HG03135 (cell line): ENCODE measurements at regions not wholly inside any gene's neighbourhood (a gene's known extent, or its start where the extent isn't known, plus 50 kb on each side); places are given as distances from the start of the nearest gene placed in this dataset.

ENCODE experiments used
- ATAC-seq: cut with Tn5 transposase; IDR thresholded peaks from one replicate; pipeline ENCODE4 v1.9.1; 2021; ENCODE audit warnings: mild to moderate bottlenecking, moderate library complexity; ENCODE audit not compliant: unreplicated experiment

DNA sequence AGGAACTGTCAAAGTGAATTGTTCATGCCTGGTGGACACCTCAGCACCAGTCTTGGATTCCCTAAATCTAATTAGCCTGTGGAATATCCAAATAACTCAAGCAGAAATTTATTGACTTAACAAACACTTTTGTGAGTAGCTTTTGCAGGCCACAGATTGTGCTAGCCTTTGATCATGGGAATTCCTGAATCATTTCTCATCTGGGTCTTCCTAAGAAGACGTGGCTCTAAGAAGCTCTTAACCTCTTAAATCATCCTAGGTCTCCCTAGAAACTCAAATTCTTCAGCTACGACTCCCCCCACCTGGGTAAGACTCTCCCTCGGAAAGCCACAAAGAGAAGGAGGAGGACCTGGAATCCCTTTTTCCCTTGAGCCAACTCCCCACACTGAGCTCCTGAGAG is 53.8 kb upstream of the PSEN2 start:
- ATAC-seq = no peak

DNA sequence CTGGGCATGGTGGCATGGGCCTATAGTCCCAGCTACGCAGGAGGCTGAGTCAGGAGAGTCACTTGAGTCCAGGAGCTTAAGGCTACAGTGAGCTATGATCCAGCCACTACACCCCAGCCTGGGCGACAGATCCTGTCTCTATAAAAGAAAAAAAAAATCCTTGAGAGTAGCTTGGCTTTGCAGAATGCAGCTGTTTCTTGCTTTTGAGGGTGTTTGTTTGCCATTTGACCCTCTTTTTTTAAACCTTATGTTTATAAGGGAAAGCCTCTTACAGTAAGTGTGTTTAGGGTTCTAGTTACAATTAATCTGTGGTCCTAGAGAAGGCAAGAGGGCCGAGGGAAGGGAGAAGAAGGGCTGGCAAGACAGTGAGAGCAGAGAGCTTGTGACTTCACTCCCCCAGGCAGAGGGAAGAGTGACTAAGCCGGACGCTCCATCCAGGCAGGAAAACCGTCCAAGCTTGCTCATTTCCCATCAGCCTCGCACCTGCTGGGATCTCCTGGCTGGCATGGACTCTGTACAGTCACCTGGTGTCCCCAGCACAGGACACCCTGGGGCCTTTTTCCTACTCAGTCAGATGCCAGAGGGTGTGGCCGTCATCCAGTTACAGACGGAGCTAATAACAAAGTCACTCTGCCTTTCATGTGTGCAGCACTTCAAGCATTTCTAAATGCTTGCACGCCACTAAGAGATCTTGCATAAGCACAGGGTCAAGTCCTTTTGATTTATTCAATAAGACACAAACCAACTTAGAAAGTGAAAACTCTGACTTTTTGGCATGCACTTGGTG is 55.5 kb upstream of the PSEN2 start:
- no peak for ATAC-seq

DNA sequence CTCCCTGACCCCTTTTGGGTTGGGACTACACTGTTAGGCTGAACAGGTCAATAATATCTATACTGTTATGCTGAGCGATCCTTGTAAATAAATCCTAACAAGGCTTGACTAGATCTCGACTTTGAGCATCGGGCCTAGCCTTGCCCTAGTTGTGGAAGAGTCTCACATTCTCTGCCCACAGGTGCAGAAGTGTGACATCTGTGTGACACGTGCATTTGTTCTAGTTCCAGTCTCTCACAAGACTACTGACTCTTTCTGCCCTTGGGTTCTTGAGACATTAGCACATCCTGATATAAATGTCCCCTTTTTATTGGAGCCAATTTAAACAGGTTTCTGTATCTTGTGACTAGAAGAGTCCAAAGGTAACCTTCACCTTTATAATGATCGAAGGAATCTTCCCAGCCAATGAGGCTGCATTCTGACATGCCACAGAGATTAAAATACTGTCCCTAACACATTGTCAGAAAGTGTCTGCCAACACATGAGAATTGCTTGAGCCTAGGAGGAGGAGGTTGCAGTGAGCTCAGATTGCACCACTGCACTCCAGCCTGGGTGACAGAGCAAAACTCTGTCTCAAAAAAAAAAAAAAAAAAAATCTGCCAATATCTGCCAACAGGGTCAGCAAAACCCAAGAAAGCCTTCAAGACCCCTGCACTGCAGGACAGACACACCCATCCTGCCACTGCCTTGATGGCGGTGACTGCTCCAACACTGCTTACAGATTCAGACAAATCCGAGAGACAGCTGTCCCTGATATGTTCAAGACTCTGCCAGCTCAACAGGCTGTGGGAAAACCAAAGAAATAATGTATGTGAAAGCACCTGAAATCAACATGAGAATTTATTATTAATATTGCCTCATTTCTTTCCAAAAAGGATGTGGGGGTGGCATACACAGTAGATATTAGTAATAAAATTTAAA is 56.5 kb upstream of the PSEN2 start:
- no peak for ATAC-seq

DNA sequence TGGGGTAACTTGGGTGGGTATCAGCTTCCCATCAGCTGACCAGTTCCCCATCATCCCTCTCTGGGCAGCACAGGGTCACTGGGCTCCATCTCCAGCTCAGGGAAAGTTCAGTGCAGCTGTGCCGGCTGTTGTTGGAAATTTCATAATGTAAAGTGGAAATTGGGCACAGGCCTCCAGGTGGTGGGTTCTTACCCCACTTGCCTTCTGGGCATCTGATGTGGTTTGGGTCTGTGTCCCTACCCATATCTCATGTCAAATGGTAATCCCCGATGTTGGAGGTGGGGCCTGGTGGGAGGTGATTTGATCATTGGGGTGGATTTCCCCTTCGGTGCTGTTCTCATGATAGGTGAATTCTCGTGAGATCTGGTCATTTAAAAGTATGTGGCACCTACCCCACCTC is 59.7 kb upstream of the PSEN2 start:
- no peak for ATAC-seq

DNA sequence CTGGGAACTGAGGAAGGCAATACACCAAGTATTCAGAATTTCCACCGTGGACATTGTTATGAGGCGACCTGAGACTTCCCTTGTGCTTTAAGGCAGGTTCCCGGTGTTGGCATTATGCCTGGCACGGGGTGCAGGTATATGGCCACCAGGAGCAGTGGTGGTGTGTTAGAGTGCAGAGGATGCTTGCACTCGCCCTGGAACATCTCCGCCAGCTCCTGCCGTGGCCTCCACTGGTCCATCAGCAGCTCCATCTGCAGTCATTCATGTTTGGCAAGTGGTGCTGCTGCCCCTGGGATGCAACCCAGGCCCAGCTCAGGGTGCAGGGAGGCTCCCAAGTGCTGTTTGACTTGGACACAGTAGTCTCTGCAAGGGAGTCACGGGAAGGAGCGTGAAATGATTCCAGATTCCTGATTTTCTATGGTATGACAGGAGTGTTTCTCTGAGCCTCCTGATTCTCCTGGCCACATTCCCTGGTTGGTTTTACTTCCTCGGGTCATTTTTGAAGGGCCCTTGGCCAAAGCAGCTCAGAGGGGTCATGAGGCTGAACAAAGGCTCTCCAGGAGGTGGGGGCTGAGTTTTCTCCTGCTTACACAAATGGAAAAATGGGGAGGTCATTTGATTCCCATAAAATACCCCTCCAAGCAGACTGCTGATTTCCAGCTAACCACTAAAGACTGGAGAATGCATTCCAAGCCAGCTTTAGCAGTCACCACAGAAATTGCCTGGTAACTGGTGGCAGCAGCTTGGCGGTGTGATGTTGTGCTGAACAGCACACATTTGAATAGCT is 60.4 kb upstream of the PSEN2 start:
- no peak for ATAC-seq

DNA sequence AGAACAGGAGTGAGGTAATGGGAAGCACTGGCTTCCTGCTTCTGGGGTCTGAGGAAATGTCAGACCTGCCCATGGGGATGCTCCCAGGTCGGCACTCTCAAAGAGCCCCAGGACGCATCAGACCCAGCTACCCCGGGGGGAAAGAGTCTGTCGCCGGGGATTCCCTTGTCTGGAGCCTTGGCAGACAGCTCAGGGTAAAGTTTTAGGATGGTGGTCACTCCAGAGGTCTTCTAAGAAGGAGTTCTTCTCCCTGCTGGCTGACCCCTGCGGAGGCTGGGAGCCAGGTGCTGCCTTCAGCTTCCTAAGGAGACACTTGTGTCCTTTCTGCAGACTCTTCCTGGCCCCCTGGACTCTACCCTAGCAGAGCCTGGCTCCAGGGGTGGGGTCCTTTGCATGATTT is 61.9 kb upstream of the PSEN2 start:
- ATAC-seq = no peak

DNA sequence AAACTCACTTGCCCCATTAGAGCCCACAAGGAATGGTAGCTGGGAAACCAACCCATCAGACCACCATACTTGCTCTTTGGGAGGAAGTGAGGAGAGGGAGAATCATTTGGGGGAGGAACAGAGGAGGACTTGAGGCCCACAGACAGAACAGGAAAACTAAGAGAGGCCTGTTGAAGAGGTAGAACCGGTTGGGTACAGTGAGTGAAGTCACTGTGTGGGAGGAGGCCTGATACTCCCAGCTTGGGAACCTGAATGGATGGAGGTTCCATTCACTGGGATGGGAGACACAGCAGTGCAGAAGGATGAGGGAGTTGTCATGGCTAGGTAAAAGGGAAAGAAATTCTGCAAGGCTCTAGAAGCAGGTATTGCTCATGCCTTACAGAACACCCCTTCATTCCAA is 63.4 kb upstream of the PSEN2 start:
- ATAC-seq = no peak

DNA sequence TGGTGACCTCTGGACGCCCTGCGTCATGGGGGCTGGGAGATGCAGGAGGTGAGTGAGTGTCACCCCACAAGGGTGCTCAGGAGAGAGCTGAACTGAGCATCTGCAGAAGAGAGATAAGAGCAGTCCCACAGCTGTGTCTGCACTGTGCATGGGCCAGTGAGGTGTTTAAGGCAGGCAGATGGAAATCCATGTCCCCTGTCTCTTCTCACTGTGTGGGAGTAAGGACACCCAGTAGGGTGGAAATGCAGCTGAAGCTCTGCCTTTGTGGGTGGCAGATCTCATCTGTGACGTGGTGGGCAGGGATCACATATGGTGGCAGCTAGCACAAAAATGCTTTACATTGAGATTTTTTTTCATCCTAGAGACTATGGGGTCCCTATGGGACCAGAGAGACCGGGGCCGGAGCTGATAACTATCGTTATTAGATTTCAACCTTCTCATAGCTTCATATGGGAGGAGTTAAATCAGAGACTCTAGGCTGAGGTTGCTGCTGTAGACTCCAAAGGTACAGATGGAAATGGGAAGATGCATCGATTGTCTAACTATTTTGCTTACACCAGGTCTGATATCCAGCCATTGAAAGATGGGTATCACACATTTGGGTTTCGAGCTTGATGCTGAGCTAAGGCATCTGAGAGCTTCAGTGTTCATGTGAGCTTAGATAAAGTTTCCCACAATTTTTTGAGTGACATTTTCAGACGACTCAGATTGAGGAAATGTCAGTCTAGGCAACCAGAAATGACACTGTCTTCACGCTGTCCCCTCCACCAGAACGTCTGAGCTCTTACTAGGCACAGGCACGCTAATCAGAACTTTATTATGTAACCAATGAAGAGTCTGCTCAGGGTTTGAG is 65.3 kb upstream of the PSEN2 start:
- ATAC-seq = no peak

DNA sequence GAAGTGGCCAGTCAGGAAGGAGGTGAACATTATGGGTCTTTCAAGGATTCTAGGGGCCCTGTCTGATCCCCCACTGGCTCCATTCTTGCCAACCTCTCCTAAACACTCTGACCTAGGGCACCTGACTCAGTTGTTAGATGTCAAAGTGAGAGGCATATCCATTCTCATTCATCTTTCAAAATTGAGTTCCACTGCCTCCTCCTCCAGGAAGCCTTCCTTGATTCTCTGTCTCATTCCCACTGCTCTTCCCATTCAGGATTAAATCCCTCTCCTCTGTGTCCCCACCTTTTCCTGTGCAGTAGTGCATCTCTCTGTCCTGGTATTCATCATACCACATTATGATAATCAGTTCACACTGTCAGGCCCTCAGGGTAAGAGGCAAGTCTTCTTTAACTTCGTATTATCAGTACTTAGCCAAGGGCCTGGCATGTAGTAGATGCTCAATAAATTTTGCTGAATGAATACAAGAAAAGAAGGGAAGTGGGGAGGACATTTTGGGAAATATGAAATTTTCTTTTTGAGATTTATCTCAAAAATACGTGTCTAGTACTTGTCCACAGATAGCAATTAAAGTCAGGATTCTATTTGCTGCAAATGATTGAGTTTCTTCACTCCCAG is 61.8 kb upstream of the ITPKB start:
- no peak for ATAC-seq

DNA sequence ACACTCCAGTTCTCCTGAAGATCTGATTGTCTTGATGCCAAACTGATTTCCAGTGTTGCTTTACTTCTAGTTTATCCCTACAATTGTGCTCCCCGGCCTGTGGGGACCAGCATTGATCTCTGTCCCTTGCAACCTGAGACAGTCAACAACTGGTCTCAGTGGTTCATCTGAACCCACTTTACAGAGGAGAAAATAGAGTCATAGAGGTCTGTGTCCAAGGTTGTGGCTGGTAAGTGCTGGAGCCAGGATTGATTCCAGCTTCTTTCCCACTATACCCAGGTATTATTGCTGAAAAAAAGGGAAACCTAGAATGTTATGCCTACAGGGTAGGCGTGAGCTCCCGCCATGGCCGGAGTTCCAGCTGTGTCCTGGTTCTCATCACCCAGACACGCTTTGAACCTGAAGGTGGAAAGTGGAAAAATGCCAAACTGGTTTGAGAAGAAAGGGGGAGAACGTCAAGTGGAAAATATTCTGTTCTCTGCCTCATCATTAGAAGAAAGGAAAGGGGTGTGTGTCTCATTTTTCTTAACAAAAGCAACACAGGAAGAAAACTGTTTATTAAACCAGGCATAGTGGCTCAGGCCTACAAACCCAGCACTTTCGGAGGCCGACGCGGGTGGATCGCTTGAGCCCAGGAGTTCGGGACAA is 60.7 kb upstream of the ITPKB start:
- ATAC-seq = no peak

DNA sequence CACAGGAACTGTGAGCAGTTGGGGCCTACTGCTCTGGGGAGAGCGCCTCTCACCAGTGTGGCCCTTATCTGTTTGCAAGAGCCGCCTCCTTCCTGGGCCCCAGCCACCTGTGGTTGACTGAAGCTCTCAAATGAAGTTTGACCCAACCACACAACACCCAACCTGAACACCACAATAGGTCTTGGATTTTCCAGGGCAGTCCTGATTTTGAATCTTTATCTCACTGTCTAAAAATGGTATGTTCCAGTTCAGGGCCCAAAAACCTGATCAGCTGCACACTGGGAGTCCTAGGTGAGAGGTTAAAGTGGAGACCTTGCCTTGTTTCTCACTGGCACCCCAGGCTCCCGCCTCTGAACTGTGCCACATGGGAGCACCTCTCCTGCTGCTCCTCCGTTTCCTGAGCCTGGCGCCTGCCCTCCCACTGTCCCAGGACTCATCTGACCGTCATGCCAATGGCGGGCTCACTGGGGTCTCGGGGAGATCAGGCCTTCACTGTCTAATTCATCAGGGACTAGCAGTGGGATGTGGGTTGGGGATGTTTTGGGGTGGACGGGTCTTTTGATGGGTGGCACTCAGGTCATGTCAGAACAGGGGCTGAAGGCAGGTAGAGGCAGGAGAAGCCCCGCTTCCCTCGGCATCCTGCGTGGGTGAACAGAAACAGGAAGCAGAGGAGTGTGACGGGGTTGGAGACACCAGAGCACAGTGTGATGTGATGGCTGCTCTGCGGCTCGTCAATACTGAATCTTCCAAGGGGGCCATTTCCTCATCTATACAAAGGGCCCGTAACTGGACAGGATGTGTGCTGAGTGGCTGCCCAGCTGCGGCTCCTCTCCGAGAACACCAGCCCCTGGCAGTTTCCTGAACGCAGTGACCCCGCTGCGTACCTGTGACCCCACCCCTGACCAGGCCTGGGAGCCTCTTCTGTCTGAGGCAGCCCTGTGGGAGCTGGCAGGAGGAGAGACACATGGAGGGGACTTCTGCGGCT is 59.6 kb upstream of the ITPKB start:
- ATAC-seq = peak; percentile 60

DNA sequence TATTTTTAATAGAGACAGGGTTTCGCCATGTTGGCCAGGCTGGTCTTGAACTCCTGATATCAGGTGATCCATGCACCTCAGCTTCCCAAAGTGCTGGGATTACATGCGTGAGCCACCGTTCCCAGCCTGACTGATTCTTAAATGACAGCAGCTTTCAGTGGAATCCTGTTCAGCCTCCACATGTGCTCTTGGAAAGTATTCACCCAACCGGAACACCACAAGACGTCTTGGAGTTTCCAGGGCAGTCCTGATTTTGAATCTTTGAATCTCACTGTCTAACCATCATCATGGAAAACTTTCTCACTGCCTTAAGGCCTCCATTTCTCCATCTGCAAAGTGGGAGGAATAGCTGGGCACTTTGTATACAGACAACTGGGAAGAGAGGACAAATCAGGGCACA is 58.1 kb upstream of the ITPKB start:
- ATAC-seq = no peak

DNA sequence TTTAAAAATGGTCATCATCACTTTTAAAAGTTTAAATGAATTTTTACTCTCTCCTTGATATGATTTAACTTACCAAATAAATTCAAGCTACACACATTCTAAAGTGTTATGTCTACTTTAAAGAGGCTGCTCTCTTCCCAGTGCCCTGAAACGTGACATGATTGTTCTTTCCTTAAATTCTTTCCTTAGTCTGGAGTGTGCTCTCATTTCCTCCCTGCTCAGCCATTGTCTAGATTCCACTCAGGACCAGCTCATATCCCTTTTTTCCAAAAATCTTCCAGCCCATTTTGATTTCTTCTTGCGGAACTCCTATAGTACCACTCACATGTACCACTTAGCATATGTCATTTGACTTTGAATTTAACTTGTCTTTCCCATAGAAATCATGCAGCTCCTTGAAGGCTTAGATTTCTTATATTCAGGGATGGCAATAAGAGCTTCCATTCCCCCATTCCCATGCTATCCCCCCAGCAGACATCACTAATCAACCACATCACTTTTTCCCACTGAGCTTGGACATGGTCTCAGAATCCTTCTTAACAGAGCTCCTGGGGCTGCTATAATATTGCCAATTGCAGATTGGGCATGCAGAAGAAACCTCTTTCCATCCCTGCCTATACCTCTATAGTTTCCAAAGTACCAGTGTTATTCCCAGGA is 54.7 kb upstream of the ITPKB start:
- ATAC-seq = no peak

DNA sequence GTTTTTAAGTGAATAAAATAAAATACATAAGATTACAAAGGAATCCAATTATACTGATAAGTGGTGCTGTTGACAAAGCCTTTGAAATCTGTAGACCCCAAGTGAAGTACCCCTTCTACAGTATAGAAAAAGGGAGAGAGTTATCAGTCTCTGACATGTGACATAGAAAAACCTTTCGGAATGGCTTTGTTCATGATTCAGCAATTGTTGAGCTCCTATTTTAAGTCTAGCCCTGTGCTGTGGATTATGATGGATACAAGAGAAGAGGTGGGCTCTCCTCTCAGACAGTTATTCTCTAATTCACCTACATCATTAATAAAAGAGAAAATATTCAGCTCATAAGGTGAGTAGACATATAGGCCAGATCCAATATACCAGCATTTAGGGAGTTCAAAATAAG is 53.3 kb upstream of the ITPKB start:
- ATAC-seq = no peak

DNA sequence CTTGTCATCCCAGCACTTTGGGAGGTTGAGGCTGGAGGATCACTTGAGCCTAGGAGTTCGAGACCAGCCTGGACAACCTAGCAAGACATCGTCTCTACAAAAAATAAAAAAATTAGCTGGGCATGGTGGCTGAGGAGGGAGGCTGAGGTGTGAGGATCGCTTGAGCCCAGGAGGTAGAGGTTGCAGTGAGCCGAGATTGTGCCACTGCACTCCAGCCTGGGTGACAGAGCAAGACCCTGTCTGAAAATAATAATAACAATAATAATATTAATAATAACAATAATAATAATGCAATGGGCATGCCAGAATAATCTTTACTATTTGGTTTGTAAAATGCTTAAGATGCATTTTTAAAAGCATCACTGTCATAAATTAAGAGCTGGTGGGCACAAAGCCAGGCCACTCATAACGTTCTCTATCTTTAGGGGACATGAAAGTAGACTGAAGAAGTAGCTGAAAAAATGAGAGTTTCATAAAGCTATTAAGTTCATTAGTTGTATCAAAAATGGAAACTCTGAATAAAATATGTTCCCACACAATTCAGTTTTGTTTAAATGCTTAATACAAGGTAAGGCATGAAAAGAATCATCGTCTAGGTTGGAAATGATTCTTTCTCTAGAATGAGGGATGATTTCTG is 51.6 kb upstream of the ITPKB start:
- ATAC-seq = no peak

DNA sequence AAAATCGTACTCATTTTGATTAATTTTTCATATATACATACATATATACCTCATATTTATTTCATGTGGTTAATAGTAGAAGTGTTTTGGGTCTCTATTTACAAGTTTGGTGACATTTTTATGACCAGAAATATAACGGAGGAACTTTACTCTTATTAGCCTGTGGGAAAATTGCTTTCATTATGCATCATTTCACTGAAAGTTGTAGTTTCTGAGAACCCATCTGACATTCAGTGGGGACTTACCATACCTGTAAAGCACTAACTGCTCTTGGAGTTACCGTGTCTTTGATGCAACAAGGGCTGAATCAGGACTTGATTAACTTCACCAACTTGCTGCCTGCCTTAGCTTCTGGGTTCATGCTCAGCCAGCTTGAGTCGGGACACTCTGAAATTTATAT is 49.9 kb upstream of the ITPKB start:
- ATAC-seq = no peak
